T-helper 1 cell treated with Interleukin-12 subunit alpha and Interleukin-12 subunit beta and Interleukin-4 antibody, amounts not matched to agents 30 μg/mL and 1 μg/mL, for 36 hours (primary cell): ENCODE measurements at regions not wholly inside any gene's neighbourhood (a gene's known extent, or its start where the extent isn't known, plus 50 kb on each side); places are given as distances from the start of the nearest gene placed in this dataset.
"Not testable (repeated sequence)": the region's sequence is repeated elsewhere in the genome, so short reads cannot be mapped to it uniquely, and the experiment has no call there.

Experiments
- H3K27ac Mint-ChIP-seq: one replicate; pipeline ENCODE4 v1.8.0; 2021; ENCODE audit warnings: mild to moderate bottlenecking, mixed read lengths
- H3K27me3 Mint-ChIP-seq: one replicate; pipeline ENCODE4 v1.8.0; 2021; ENCODE audit warnings: low read depth, mixed read lengths
- H3K36me3 Mint-ChIP-seq: one replicate; pipeline ENCODE4 v1.8.0; 2021; ENCODE audit warnings: low read depth, mixed read lengths
- H3K4me1 Mint-ChIP-seq: one replicate; pipeline ENCODE4 v1.8.0; 2021; ENCODE audit warnings: low read depth, mixed read lengths
- H3K4me3 Mint-ChIP-seq: one replicate; pipeline ENCODE4 v1.8.0; 2021; ENCODE audit warnings: mild to moderate bottlenecking, moderate library complexity, mixed read lengths
- H3K9me3 Mint-ChIP-seq: one replicate; pipeline ENCODE4 v1.8.0; 2021; ENCODE audit warnings: mixed read lengths

- Mint-ChIP-seq H3K36me3 (no peaks in the 10 kb centered on the region), H3K4me3 (no peak overlapping the region), H3K4me1 (no peaks in the 10 kb centered on the region), H3K27me3 (no peaks in the 10 kb centered on the region), H3K27ac (no peak overlapping the region), H3K9me3 (peaks cover 3% of the 10 kb centered on the region)
Measured at GRCh38 chr5:6088706-6089105, 289.6 kb downstream of the MED10 start.

- no peaks in the 10 kb centered on the region for H3K27me3 Mint-ChIP-seq
- H3K36me3 Mint-ChIP-seq, result no peaks in the 10 kb centered on the region
- no peaks in the 10 kb centered on the region for H3K9me3 Mint-ChIP-seq
- H3K4me1 Mint-ChIP-seq, result no peaks in the 10 kb centered on the region
- H3K4me3 Mint-ChIP-seq, result no peak overlapping the region
- no peak overlapping the region for H3K27ac Mint-ChIP-seq
Measured at GRCh38 chr5:6087576-6087975, 290.8 kb downstream of the MED10 start.

GRCh38 chr5:6086871-6087270, 291.5 kb downstream of the MED10 start:
- no peak overlapping the region for H3K27ac Mint-ChIP-seq
- H3K4me1 Mint-ChIP-seq, result no peaks in the 10 kb centered on the region
- no peaks in the 10 kb centered on the region for H3K9me3 Mint-ChIP-seq
- H3K27me3 Mint-ChIP-seq, result no peaks in the 10 kb centered on the region
- no peak overlapping the region for H3K4me3 Mint-ChIP-seq
- H3K36me3 Mint-ChIP-seq, result no peaks in the 10 kb centered on the region

- H3K36me3 Mint-ChIP-seq, result no peaks in the 10 kb centered on the region
- no peaks in the 10 kb centered on the region for H3K27me3 Mint-ChIP-seq
- H3K9me3 Mint-ChIP-seq, result no peaks in the 10 kb centered on the region
- H3K4me3 Mint-ChIP-seq, result no peak overlapping the region
- no peak overlapping the region for H3K27ac Mint-ChIP-seq
- H3K4me1 Mint-ChIP-seq, result no peaks in the 10 kb centered on the region
Measured at GRCh38 chr5:6085341-6085860, 292.9 kb downstream of the MED10 start.

- Mint-ChIP-seq H3K4me1 (no peaks in the 10 kb centered on the region), H3K27me3 (no peaks in the 10 kb centered on the region), H3K36me3 (no peaks in the 10 kb centered on the region), H3K27ac (no peak overlapping the region), H3K4me3 (no peak overlapping the region), H3K9me3 (no peaks in the 10 kb centered on the region)
Measured at GRCh38 chr5:6084836-6085235, 293.5 kb downstream of the MED10 start.

- H3K9me3 Mint-ChIP-seq, result no peaks in the 10 kb centered on the region
- no peaks in the 10 kb centered on the region for H3K36me3 Mint-ChIP-seq
- no peak overlapping the region for H3K4me3 Mint-ChIP-seq
- no peaks in the 10 kb centered on the region for H3K4me1 Mint-ChIP-seq
- H3K27me3 Mint-ChIP-seq, result no peaks in the 10 kb centered on the region
- no peak overlapping the region for H3K27ac Mint-ChIP-seq
Measured at GRCh38 chr5:6084376-6084775, 294.0 kb downstream of the MED10 start.

GRCh38 chr5:6083311-6083978, 294.9 kb downstream of the MED10 start:
- no peak overlapping the region for H3K27ac Mint-ChIP-seq
- no peaks in the 10 kb centered on the region for H3K9me3 Mint-ChIP-seq
- no peak overlapping the region for H3K4me3 Mint-ChIP-seq
- H3K27me3 Mint-ChIP-seq, result no peaks in the 10 kb centered on the region
- no peaks in the 10 kb centered on the region for H3K4me1 Mint-ChIP-seq
- H3K36me3 Mint-ChIP-seq, result no peaks in the 10 kb centered on the region

- Mint-ChIP-seq H3K27me3 (no peaks in the 10 kb centered on the region), H3K4me3 (no peak overlapping the region), H3K36me3 (no peaks in the 10 kb centered on the region), H3K27ac (no peak overlapping the region), H3K9me3 (no peaks in the 10 kb centered on the region), H3K4me1 (no peaks in the 10 kb centered on the region)
Measured at GRCh38 chr5:6082685-6083084, 295.7 kb downstream of the MED10 start.

GRCh38 chr5:6081727-6082210, 296.6 kb downstream of the MED10 start:
- Mint-ChIP-seq H3K36me3 (no peaks in the 10 kb centered on the region), H3K27me3 (no peaks in the 10 kb centered on the region), H3K4me3 (no peak overlapping the region), H3K27ac (no peak overlapping the region), H3K9me3 (no peaks in the 10 kb centered on the region), H3K4me1 (no peaks in the 10 kb centered on the region)

GRCh38 chr5:6080930-6081726, 297.2 kb downstream of the MED10 start:
- no peak overlapping the region for H3K4me3 Mint-ChIP-seq
- H3K4me1 Mint-ChIP-seq, result no peaks in the 10 kb centered on the region
- no peaks in the 10 kb centered on the region for H3K9me3 Mint-ChIP-seq
- H3K27me3 Mint-ChIP-seq, result no peaks in the 10 kb centered on the region
- no peaks in the 10 kb centered on the region for H3K36me3 Mint-ChIP-seq
- no peak overlapping the region for H3K27ac Mint-ChIP-seq

- no peaks in the 10 kb centered on the region for H3K9me3 Mint-ChIP-seq
- no peaks in the 10 kb centered on the region for H3K27me3 Mint-ChIP-seq
- no peak overlapping the region for H3K4me3 Mint-ChIP-seq
- H3K27ac Mint-ChIP-seq, result no peak overlapping the region
- no peaks in the 10 kb centered on the region for H3K36me3 Mint-ChIP-seq
- H3K4me1 Mint-ChIP-seq, result no peaks in the 10 kb centered on the region
Measured at GRCh38 chr5:6080436-6080835, 297.9 kb downstream of the MED10 start.

GRCh38 chr5:6078881-6079280, 299.5 kb downstream of the MED10 start:
- no peaks in the 10 kb centered on the region for H3K9me3 Mint-ChIP-seq
- no peak overlapping the region for H3K4me3 Mint-ChIP-seq
- H3K27me3 Mint-ChIP-seq, result no peaks in the 10 kb centered on the region
- H3K4me1 Mint-ChIP-seq, result no peaks in the 10 kb centered on the region
- H3K27ac Mint-ChIP-seq, result no peak overlapping the region
- no peaks in the 10 kb centered on the region for H3K36me3 Mint-ChIP-seq

- Mint-ChIP-seq H3K27ac (no peak overlapping the region), H3K27me3 (no peaks in the 10 kb centered on the region), H3K36me3 (no peaks in the 10 kb centered on the region), H3K9me3 (no peaks in the 10 kb centered on the region), H3K4me3 (no peak overlapping the region), H3K4me1 (no peaks in the 10 kb centered on the region)
Measured at GRCh38 chr5:6076341-6077239, 301.8 kb downstream of the MED10 start.

GRCh38 chr5:6072488-6072887, 305.9 kb downstream of the MED10 start:
- H3K4me3 Mint-ChIP-seq, H3K27me3 Mint-ChIP-seq, H3K36me3 Mint-ChIP-seq, H3K27ac Mint-ChIP-seq, H3K4me1 Mint-ChIP-seq, H3K9me3 Mint-ChIP-seq: not testable (repeated sequence)
